HG03469 (cell line): ENCODE measurements at regions not wholly inside any gene's neighbourhood (a gene's known extent, or its start where the extent isn't known, plus 50 kb on each side); places are given as distances from the start of the nearest gene placed in this dataset.
"Not testable (repeated sequence)": the region's sequence is repeated elsewhere in the genome, so short reads cannot be mapped to it uniquely, and the experiment has no call there.

Experiments
- ATAC-seq: cut with Tn5 transposase; IDR thresholded peaks from one replicate; pipeline ENCODE4 v1.9.1; 2021; ENCODE audit warnings: mild to moderate bottlenecking, moderate library complexity, moderate number of reproducible peaks; ENCODE audit not compliant: unreplicated experiment

DNA sequence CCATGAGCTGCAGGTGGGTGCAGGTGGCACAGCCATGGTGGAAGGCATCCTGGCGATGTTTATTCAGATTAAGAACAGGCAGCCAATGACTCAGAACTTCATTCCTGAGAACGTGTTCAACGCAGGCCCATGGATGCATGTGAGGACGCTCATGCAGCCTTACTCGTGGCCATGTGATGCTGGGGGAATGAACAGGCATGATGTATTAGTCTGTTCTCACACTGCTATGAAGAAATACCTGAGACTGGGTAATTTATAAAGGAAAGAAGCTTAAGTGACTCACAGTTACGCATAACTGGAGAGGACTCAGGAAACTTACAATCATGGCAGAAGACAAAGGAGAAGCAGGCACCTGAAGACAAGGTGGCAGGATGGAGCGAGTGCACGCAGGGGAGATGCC is 146.6 kb downstream of the RNASET2 start:
- no peak for ATAC-seq

DNA sequence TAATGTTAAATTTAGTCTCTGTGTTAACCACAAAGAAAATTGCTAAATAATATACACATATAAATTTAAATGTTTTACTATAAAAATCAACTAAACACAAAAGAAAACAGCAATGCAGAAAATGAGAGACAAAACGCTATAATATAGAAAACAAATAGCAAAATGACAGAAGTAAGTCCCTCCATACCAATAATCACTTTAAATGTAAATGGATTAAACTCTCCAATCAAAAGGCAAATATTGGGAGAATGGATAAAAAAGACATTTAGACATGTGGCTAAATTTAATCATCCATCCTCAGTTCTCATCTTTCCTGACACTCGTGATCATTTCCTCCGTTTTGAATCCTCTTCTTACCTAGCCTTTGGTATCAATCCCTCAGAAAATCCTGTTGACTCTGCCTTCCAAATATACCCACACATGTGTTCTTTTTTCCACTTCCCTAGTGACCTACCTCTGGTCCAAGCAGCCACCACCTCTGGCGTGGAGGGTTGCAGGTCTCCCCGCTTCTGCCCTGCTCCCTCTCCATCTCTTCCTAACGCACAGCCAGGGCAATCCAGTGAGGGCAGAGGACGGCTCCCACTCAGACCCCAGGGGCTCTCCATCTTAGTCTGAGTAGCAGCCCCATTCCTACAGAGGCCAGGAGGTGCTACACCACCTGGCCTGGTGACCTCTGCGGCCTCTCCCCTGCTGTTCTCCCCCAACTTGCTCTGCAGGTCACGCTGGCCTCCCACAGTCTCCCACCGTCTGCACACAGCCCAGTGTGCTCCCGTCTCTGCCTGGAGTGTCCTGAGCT is 149.2 kb downstream of the RNASET2 start:
- no peak for ATAC-seq

DNA sequence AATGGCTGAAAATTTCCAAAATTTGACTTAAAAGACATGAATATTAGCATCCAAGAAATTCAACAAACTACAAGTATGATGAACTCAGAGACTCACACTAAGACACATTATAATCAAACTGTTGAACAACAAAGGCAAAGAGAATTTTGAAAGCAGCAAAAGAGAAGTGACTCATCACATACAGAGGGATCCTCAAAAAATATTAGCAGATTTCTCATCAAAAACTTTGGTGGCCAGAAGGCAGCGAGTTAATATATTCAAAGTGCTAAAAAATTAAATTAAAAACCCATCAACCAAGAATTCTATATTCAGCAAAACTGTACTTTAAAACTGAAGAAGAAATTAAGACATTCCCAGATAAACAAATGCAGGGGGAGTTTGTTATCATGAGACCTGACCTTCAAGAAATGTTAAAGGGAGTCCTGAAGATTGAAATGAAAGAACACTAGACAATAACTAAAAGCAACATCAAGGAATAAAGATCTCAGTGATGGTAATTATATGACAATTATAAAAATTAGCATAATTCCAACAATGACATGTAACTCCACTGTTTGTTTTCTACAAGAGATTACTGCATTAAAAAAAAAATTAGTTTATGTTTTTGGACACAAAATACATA is 150.0 kb downstream of the RNASET2 start:
- no peak for ATAC-seq

DNA sequence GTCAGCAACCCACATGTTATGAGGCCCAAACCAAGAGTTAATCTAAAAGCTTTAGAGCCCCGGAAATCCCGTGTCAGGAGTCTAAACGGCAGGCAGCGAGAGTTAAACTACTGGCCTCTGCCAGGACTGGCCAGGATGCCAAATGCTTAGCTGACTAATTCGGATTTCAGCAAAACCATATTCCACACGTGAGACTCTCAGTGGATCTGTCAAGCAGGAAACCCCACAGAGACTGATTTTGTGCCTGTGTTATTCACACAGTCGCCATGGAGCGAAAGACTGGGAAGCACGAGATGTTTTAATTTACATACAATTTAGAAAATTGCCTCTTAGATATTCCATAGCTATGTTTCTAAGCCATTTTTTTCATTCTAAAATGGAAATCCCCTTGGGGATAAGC is 152.9 kb downstream of the RNASET2 start:
- ATAC-seq = no peak

DNA sequence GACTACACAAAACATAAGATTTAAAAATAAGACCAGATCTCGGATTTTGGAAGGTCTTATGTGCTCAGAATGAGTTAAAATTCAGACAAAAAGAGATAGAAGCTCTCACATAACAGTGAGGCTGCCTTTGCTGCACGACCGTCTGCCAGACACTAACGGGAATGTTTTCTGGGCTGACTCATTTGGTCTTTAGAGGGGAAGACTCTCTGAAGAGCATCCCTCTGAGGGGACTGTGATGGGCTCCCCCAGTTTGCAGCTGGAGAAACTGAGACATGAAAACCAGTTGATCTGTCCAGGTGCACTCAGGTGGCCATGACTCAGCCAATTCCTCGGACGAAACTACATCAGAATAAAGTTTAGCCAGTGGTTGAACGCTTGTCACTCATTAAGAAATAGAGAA is 153.9 kb downstream of the RNASET2 start:
- ATAC-seq = no peak

DNA sequence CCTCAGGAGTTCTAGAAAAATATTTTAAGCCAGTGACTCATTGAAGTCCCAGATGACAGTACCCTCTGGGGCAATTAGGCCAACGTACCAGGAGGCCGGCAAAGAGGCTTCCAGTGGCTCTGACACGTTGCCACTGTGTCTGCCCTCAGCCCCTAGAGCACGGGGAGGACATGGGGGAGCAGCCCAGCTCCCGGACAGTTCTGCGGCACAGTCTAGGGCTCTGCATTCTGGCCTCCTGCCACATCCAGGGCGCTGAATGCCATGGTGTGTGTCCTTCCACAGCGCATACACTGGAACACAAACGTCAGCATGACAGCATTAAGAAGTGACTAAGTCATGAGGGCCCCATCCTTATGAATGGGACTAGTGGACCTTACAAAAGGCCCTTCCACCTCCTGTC is 156.2 kb downstream of the RNASET2 start:
- no peak for ATAC-seq

DNA sequence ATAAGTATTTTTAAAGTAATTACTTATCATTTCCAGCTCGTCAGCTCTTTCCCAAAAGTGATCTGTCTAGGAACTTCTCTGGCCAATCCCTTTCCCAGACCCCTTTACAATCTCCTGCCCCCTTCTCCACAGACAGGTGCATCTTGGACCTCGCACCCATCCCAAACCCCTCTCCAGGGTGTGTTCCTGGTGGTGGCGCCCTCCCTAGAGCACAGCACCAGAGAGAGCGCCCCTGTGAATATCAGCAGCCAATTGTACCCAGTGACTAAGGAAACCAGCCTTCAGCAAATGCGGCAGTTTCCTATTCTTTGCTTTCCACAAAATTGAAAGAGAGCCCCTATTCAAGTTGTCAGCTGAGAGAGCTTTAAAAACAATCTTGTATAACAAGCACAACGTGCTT is 157.7 kb downstream of the RNASET2 start:
- ATAC-seq = no peak

DNA sequence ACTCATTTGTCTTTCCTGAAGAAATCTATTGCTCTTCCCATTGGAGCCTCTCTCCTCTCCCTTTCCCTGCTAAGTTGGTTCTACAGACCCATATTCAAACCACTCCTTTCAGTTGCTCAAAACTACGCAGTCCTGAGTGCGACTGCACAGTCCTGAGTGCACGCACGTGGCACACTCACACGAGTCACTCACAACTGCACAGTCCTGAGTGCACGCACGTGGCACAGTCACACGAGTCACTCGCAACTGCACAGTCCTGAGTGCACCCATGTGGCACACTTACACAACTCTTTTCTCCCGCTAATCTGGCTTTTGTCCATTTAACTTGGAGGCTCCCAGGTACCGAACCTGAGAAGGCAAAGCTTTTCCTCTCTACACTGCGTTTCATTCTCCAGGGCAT is 159.7 kb downstream of the RNASET2 start:
- ATAC-seq = no peak

DNA sequence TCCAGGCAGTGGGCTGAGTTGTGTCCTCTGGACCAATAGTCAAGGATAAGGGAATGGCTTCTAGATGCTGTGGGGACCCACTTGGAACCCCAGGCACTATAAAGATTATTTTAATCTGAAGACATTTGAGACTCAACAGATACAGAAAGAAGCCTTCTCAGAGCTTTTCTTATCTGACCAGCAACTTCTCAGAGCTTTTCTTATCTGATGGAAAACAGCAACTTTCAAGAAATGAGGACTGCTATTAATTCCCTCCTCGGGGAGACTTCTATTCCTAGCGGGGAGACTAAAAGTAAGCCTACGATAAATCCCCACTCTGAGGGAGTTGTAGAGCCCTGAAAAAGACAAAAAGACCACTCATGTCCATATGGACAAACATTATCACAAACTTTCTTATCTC is 160.5 kb downstream of the RNASET2 start:
- ATAC-seq = no peak

DNA sequence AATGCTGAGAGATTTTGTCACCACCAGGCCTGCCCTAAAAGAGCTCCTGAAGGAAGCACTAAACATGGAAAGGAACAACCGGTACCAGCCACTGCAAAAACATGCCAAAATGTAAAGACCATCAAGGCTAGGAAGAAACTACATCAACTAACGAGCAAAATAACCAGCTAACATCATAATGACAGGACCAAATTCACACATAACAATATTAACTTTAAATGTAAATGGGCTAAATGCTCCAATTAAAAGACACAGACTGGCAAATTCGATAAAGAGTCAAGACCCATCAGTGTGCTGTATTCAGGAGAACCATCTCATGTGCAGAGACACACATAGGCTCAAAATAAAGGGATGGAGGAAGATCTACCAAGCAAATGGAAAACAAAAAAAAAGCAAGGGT is 163.8 kb upstream of the RPS6KA2 start:
- ATAC-seq = not testable (repeated sequence)

DNA sequence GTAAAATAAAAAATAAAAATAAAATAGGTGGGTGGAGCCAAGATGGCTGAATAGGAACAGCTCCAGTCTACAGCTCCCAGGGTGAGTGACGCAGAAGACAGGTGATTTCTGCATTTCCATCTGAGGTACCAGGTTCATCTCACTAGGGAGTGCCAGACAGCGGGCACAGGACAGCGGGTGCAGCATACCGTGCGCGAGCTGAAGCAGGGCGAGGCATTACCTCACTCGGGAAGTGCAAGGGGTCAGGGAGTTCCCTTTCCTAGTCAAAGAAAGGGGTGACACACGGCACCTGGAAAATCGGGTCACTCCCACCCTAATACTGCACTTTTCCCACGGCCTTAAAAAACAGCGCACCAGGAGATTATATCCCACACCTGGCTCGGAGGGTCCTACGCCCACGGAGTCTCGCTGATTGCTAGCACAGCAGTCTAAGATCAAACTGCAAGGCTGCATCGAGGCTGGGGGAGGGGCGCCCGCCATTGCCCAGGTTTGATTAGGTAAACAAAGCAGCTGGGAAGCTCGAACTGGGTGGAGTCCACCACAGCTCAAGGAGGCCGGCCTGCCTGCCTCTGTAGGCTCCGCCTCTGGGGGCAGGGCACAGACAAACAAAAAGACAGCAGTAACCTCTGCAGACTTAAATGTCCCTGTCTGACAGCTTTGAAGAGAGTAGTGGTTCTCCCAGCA is 161.9 kb upstream of the RPS6KA2 start:
- not testable (repeated sequence) for ATAC-seq

DNA sequence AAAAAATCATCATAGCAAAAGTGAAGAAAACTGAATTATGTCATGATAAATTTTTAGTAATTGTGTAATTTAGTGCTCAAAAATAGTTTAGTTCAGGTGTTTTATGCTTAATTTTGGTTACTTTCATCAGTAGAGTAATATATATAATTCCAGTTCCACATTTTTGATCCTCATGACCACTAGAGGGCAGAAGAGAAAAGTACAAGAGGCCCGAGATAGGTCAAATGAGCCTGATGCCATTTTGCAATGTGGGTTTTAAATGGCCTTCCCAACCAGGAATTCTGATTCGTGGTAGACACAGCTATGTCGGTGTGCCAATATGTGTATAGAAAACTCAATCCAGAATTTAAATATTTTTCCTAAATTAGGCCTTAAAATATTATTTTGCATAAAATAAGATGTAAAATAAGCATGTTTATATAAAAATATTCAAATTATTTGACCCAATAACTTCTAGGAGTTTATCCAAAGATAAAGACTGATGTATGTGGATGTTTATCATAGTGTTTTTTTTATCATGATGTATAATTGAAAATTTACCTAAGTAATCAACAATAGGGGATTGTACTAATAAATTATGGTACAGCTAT is 159.7 kb upstream of the RPS6KA2 start:
- no peak for ATAC-seq

DNA sequence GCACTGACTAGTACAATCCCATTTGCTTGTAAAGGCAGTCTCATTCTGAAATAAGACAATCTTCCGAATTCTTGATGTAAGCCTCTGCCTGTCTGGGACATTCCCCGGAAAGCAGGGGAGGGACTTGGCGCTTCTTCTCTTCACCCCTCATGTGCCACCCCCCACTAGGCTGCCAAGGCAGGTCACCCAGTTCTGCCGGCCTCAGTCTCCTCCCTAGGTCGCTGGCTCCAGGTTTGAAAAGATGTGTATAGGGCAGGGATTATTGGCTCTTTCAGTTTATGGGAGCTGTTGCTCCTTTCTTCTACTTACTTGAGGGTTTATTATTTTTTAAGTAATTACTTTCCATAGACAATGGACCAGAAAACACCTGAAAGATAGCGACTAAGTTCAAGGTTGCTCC is 158.1 kb upstream of the RPS6KA2 start:
- no peak for ATAC-seq

DNA sequence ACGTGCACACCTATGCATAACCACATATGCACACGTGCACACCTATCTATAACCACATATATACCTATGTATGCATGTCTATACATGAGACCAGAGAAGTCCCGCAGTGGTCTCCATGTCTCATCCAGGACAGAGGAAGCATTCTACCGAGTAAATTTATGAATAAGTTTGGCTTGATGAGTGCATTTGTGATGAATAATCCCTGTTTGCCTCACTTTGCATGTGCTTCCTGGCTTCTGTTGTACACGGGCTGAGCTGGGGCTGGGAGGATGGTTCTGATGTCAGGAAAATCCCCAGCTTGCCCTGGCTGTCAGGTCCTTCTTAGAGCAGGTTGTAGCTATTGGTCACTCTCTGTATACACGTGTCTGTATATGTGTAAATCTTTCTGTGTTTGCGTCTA is 157.6 kb upstream of the RPS6KA2 start:
- ATAC-seq = no peak

DNA sequence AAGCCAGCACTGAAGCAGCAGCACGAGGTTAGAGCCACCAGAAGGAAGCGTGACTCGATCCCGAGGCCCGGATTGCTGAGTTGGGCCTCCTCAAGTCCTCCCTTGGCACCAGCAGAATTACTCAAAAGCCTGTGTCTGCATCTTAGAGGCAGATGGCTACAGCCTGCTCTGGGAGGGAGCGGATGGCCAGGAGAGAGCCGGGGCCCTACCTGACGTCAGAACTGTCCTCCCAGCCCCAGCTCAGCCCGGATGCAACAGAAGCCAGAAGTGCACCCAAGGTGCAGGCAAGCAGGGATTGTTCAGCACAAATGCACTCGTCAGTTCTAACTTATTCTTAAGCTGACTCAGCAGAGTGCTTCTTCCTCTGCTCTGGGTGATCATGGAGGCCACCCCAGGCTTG is 155.5 kb upstream of the RPS6KA2 start:
- ATAC-seq = no peak

DNA sequence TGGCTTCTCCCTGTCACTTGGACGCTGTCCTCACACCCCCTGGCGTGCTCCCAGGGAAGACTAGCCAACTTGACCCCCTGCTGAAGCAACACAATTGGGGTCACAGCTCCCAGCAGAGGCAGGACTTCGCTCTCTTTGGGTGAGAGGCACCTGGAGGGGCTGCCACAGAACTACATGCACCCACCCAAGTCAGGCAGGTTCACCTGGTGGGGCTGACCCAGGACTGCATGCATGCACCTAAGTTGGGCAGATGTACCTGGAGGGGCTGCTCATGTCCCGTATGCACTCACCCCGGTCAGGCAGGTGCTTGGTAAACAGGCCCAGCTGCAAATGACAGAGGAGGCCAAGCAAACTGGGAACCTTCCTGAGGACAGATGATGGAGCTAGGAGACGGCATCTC is 154.3 kb upstream of the RPS6KA2 start:
- no peak for ATAC-seq

DNA sequence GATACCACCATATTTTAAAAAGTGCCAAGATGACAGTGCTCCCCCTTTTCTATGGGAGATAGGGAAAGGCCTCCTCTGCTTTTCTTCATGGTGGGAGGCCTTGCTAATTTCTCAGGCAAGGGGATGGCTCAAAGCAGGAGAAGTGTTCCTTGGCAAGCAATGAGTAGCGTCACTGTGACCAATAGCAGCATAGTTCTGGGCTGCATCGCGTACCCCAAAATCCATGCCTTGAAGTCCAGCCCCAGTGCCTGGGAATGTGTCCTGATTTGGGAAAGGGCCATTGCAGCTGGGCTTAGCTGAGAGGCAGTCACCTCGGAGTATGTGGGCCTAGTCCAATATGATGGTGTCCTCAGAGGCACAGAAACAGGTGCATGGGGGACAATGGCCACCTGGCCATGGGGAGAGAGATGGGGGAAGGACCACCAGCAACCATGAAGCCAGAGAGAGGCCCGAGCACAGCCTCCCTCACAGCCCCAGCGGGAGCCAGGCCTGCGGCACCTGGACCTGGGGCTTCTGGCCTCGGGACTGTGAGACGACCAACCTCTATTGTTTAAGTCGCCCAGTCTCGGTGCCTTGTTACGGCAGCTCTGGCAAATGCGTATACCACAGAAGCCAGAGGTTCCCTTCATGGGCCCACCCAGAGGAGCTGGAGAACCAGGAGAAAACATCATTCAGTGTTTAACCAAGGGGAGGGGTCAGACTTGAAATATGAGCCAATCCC is 153.1 kb upstream of the RPS6KA2 start:
- ATAC-seq = no peak

DNA sequence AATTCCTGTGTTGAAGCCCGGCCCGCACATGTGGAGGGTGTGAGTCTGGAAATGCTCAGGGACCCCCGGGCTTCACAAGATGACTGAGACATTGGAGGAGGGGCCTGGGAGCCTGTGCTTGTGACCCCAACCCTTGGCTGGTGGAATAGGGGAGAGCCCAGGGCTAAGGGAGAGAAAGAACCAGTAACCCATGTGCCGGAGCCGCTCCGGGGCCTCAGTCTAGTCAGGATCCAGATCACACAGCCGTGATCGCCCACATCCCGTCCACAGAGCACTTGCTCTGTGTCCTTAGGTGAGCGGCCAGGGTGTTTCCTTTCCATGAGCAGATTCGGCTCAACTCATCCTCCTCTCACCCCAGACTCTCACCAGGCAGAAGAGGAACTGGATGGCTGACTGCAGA is 152.3 kb upstream of the RPS6KA2 start:
- ATAC-seq = no peak

DNA sequence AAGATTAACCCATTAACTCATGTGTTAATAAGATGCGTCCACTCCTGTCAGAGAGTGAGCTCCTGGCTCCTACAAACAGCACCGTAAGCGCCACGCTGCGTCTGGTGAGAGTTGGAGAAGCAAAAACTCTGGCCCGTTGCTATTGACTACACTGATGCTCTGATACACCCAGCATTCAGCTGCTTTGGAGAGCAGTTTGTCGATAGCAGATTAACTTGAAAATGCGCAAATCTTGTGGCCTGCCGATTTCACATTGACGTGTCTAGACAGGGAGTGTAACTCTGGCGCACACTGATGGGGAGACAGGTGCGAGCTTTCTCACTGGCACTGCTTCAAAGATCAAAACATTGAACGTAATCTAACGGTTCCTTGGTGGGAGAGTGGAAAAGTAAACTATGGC is 151.7 kb upstream of the RPS6KA2 start:
- no peak for ATAC-seq

DNA sequence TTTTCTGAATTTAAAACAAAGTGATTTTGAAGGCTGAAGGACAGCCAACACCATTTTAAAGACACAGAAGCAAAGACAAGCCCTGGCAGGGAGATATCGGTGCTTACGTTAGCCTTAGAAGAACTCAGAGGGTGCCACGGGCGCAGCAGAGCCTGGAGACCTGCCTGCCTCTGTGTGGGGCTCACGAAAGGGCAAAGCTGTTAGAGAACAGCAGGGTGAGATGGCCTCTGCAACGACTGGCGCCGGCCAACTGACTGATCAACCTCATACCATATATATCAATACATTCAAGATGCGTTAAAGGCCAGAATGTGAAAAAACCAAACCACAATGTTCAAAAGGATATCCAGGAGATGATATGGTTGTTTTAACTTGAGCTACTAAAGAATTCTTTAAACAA is 151.0 kb upstream of the RPS6KA2 start:
- no peak for ATAC-seq

DNA sequence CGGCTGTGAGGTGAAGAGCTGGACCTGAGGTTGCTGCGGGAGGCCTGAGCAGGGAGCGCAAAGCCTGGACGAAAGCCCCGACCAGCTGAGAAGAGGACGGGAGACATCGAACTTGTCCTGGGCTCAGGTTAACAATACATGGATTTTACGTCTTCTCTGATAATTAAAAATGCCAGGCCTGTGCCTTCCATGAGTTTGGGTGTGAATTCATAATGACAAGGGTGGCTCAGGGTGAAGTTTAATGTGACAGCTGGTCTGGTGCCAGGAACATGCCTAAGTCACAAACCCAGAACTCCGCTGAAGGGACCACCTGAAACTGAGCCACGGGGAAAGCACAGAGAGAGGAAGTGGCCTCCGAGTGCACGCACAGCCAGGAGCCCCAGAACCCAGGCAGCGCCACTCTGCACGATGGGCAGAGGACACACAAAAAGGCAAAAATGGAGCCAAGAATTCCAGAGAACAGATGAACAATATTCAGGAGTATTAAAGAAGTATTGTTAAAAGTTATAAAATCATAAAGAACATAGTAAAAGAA is 150.1 kb upstream of the RPS6KA2 start:
- no peak for ATAC-seq
